ENCODE measurements at regions not wholly inside any gene's neighbourhood (a gene's known extent, or its start where the extent isn't known, plus 50 kb on each side); places are given as distances from the start of the nearest gene placed in this dataset.

DNA sequence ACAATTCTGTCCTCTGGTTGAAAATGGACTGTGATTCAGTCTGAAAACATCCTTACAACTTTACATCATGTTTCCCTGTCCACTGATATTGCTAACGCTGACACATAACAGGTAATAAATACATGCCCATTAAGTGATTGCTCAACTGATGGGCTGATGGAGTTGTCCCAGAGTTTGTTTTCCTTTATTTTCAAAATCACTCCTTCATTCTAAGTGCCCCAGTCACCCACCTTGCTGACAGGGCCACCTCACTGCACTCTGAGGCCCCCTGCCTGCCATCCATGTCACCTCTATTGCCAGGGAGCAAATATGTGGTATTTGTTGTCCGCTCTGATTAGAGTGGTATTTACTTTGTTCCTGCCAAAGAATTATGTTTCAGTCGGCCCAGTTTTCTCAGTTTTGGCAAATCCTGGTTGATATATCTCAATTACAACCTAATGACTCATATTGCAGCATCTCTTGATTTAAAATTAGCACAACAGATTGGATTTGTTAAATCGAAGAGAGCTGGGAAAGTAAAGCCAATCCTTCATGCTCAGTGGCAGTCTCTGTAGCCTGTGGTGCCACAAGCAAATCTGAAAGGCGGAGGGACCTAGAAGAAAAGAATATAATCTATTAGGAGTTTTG, 105.1 kb downstream of the RDH14 start:
- TF ChIP-seq, protein P1, sequence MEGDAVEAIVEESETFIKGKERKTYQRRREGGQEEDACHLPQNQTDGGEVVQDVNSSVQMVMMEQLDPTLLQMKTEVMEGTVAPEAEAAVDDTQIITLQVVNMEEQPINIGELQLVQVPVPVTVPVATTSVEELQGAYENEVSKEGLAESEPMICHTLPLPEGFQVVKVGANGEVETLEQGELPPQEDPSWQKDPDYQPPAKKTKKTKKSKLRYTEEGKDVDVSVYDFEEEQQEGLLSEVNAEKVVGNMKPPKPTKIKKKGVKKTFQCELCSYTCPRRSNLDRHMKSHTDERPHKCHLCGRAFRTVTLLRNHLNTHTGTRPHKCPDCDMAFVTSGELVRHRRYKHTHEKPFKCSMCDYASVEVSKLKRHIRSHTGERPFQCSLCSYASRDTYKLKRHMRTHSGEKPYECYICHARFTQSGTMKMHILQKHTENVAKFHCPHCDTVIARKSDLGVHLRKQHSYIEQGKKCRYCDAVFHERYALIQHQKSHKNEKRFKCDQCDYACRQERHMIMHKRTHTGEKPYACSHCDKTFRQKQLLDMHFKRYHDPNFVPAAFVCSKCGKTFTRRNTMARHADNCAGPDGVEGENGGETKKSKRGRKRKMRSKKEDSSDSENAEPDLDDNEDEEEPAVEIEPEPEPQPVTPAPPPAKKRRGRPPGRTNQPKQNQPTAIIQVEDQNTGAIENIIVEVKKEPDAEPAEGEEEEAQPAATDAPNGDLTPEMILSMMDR (IDR thresholded peaks at IDR 0.05): no peak
- TF ChIP-seq EZH2 (IDR thresholded peaks at IDR 0.05; ENCODE audit: borderline replicate concordance, insufficient read depth, low read depth, low read length, poor library complexity, severe bottlenecking): no peak

Data from B cell (primary cell).